Suprapubic skin (tissue), 4 donors: ENCODE measurements at regions not wholly inside any gene's neighbourhood (a gene's known extent, or its start where the extent isn't known, plus 50 kb on each side); places are given as distances from the start of the nearest gene placed in this dataset.

ENCODE experiments used
- DNase-seq, 2 donors: peaks; one replicate each; pipeline ENCODE4 v3.0.0-alpha.2; 2019; ENCODE audit warnings: low spot score in 2 of 2
- H3K27ac ChIP-seq: fragments of 200-600 bp; sonication (generic); one replicate; pipeline ENCODE4 v1.5.1; 2019
- H3K27me3 ChIP-seq: fragments of 200-600 bp; sonication (generic); one replicate; pipeline ENCODE4 v1.5.1; 2019
- H3K36me3 ChIP-seq: fragments of 200-600 bp; sonication (generic); one replicate; pipeline ENCODE4 v1.5.1; 2019
- H3K4me1 ChIP-seq: fragments of 200-600 bp; sonication (generic); one replicate; pipeline ENCODE4 v1.5.1; 2019
- H3K4me3 ChIP-seq: fragments of 200-600 bp; sonication (generic); one replicate; pipeline ENCODE4 v1.5.1; 2019; ENCODE audit warnings: mild to moderate bottlenecking
- H3K9me3 ChIP-seq: fragments of 200-600 bp; sonication (generic); one replicate; pipeline ENCODE4 v1.5.1; 2019
- EP300 ChIP-seq: sonication (generic); formaldehyde crosslinking; IDR thresholded peaks from one replicate; pipeline ENCODE4 v1.6.1; 2017; ENCODE audit warnings: antibody characterized with exemption
- POLR2A ChIP-seq, 2 donors: fragments of 450-650 bp; IDR thresholded peaks; one replicate each; pipeline ENCODE4 v1.6.1; 2017; ENCODE audit warnings: antibody characterized with exemption in 2 of 2, mild to moderate bottlenecking in 2 of 2, moderate library complexity in 2 of 2
- POLR2AphosphoS5 ChIP-seq, 3 donors: sonication (generic); formaldehyde crosslinking; IDR thresholded peaks; one replicate each; pipeline ENCODE4 v1.6.1; 2017; ENCODE audit warnings: antibody characterized with exemption in 3 of 3
- WGBS: methylation state at CpG from one replicate; pipeline ENCODE4 v1.1.5; 2018; 5-methylcytosine and 5-hydroxymethylcytosine counted together
- TF ChIP-seq, protein P1 (sequence below), 2 donors: fragments of 200-600 bp in 1 of 2; fragments of 450-650 bp in 1 of 2; sonication (generic) in 1 of 2; IDR thresholded peaks; one replicate each; pipeline ENCODE4 v1.5.1; 2016 to 2019; ENCODE audit warnings: antibody characterized with exemption in 2 of 2, mild to moderate bottlenecking in 1 of 2, moderate library complexity in 1 of 2

DNA sequence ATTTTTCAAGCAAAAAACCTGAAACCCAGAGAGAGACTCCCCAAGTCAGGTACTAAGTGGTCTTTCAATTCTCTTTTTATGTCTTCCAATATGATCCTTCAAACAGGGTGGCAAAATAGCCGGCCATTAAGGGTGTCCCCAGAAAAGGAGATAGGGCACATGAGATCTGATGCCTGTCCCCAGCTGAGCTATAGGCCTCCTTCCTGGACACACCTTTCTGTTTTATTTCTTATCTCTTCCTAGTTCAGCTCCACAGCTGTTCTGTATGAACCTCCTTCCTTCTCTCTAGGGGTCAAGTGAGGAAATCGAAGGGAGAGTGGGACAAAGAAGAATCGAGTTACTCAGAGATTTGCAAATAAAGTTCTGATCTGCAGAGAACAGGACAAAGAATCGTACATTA, 112.4 kb upstream of the ATP1A1 start:
- Histone ChIP-seq H3K9me3 (no peaks in the 10 kb centered on the region), H3K27ac (no peak overlapping the region), H3K4me1 (peaks cover 20% of the 10 kb centered on the region), H3K4me3 (no peak overlapping the region), H3K27me3 (no peaks in the 10 kb centered on the region), H3K36me3 (no peaks in the 10 kb centered on the region)
- no peak for DNase-seq
- TF ChIP-seq EP300 (no peak), POLR2AphosphoS5 (IDR thresholded peaks at IDR 0.05) (no peak), POLR2A (IDR thresholded peaks at IDR 0.05) (no peak)
- TF ChIP-seq, protein P1, sequence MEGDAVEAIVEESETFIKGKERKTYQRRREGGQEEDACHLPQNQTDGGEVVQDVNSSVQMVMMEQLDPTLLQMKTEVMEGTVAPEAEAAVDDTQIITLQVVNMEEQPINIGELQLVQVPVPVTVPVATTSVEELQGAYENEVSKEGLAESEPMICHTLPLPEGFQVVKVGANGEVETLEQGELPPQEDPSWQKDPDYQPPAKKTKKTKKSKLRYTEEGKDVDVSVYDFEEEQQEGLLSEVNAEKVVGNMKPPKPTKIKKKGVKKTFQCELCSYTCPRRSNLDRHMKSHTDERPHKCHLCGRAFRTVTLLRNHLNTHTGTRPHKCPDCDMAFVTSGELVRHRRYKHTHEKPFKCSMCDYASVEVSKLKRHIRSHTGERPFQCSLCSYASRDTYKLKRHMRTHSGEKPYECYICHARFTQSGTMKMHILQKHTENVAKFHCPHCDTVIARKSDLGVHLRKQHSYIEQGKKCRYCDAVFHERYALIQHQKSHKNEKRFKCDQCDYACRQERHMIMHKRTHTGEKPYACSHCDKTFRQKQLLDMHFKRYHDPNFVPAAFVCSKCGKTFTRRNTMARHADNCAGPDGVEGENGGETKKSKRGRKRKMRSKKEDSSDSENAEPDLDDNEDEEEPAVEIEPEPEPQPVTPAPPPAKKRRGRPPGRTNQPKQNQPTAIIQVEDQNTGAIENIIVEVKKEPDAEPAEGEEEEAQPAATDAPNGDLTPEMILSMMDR (IDR thresholded peaks at IDR 0.05): no peak
- WGBS: 75% methylated on average over 4 of the region's 4 CpGs

DNA sequence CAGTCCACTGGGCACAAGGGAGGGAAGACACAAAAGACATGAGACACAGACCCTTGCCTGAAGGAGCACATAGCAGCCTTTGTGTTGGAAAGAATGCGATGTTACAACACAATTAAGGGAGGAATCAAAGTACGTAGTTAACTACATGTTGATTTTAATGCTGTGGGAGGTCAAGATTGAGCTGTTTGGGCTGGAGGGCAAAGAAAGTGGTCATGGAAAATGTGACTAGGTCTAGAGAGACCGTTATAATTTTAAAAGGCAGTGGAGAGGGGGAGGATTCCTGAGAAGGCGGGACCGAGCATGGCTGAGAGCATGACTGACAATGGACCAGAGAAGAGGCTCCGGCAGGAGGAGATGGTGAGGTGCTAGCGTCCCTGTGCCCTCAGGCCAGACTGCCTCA, 111.8 kb upstream of the ATP1A1 start:
- Histone ChIP-seq H3K9me3 (no peaks in the 10 kb centered on the region), H3K27me3 (no peaks in the 10 kb centered on the region), H3K36me3 (no peaks in the 10 kb centered on the region), H3K27ac (no peak overlapping the region), H3K4me1 (peaks cover 24% of the 10 kb centered on the region), H3K4me3 (no peak overlapping the region)
- 62% methylated on average over 7 of the region's 7 CpGs for WGBS
- TF ChIP-seq POLR2A (IDR thresholded peaks at IDR 0.05): no peak
- TF ChIP-seq EP300: no peak
- no peak for TF ChIP-seq POLR2AphosphoS5 (IDR thresholded peaks at IDR 0.05)
- TF ChIP-seq, protein P1 (IDR thresholded peaks at IDR 0.05): no peak
- no peak for DNase-seq

DNA sequence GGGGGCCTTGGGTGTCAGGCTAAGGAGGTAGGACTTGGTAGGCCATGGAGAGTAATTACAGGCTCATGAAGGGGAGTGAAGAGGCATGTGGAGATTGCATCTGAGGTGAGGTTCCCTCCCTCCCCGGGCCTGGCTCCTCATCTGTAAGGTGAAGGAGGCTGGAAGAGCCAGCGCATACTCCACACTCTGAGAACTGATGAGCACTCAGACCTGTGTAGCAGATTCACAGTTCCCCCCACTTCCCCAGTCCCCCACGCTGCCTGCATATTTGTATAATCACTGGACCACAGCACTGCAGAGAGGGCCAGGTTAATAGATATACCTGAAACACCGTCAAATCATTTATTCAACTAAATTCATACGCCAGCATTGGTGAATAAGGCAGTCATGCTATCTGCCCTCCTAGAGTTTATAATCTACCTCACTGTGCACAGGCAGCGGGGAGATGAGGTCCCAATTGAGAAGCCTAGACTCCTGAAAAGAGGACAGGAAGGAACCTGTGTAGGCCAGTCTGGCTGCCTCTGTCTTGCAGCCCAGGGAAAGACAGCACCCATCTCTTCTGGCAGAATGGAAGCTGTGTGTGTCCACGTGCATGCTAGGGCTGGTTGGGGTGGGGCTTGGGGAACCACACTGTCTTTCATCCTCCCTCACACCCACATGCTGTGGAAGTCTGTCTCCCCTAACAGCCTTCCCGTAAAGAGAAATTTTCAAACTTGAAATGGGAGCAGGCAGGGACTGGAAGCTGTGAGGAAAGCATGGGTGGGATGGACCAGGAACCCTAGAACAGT, 110.6 kb upstream of the ATP1A1 start:
- 48% methylated on average over 8 of the region's 8 CpGs for WGBS
- DNase-seq: no peak
- Histone ChIP-seq H3K4me1 (peaks cover 36% of the 10 kb centered on the region), H3K9me3 (no peaks in the 10 kb centered on the region), H3K36me3 (no peaks in the 10 kb centered on the region), H3K27ac (peak overlapping the region; percentile 41), H3K27me3 (no peaks in the 10 kb centered on the region), H3K4me3 (no peak overlapping the region)
- TF ChIP-seq POLR2AphosphoS5 (IDR thresholded peaks at IDR 0.05) (no peak), EP300 (no peak), POLR2A (IDR thresholded peaks at IDR 0.05) (no peak)
- TF ChIP-seq, protein P1 (IDR thresholded peaks at IDR 0.05): no peak

DNA sequence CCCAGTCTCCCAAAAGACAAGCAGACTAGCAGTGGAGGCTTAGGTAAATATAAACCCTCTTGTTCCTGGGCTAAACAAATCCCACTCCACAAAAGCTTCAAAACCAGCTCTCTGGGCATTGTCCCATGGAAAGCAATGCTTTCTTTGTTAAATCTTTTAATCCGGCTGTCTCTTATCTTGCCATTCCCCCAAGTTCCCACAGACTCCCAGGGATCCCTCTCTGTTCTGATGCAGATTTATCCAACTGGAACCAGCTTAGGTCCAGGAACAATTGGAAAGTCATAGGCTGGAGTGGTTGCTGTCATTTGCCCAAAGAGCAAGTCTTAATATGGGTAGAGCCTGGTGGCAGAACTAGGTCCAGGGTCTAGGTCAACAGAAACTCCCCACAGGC, 110.1 kb upstream of the ATP1A1 start:
- WGBS: 83% methylated on average over 1 of the region's 1 CpG
- Histone ChIP-seq H3K36me3 (no peaks in the 10 kb centered on the region), H3K27ac (peak overlapping the region; percentile 41), H3K4me3 (no peak overlapping the region), H3K9me3 (no peaks in the 10 kb centered on the region), H3K4me1 (peaks cover 42% of the 10 kb centered on the region), H3K27me3 (no peaks in the 10 kb centered on the region)
- DNase-seq: no peak
- TF ChIP-seq POLR2AphosphoS5 (IDR thresholded peaks at IDR 0.05): no peak
- TF ChIP-seq POLR2A (IDR thresholded peaks at IDR 0.05): no peak
- TF ChIP-seq EP300: no peak
- TF ChIP-seq, protein P1 (IDR thresholded peaks at IDR 0.05): no peak

DNA sequence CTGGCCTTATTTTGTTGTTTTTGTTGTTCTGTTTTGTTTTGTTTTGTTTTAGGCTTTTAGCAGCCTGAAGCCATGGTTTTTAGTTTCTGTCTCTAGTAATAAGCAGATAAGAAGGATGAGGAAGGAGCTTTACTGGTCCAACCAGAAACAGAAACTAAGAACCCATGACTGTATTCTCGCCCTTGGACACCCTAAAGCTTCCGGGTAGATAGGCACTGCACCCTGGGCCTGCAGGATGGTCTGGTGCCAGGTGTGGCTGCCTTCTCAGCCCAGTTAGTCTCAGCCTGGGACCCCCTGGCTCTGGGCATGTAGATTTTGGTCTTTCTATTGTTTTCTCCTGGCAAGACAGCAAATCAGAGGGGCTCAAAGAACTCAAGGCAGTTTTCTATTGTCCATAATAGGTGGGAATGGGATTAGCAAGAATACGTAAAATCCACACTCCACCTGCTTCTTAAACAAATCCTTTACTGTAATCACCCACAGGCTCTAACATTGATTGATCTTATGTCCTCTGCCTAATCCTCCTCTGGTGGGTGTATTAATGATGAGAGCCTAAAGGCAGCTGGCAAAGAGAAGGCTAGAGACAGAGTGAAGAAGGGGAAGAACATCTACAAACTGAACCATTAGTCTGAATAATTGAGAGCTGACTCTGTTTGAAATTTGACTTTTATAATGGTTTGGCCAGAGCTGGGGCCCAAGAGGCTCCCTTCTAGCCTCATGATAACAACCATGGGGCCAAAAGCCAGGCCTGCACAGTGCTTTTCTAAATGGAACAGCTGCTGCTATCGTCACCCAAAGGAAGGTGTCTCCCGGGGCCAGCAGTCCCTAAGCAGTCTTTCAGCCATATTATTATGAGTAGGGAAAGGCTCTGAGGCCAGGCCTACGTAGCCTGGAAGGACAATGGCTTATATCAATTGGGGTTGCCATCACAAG, 106.8 kb upstream of the ATP1A1 start:
- Histone ChIP-seq H3K9me3 (no peaks in the 10 kb centered on the region), H3K27me3 (no peaks in the 10 kb centered on the region), H3K4me1 (peaks cover 47% of the 10 kb centered on the region), H3K36me3 (no peaks in the 10 kb centered on the region), H3K4me3 (no peak overlapping the region), H3K27ac (peak overlapping the region; percentile 60)
- DNase-seq: no peak
- TF ChIP-seq EP300: no peak
- TF ChIP-seq, protein P1 (IDR thresholded peaks at IDR 0.05): no peak
- TF ChIP-seq POLR2A (IDR thresholded peaks at IDR 0.05): no peak
- no peak for TF ChIP-seq POLR2AphosphoS5 (IDR thresholded peaks at IDR 0.05)
- WGBS: 78% methylated on average over 6 of the region's 6 CpGs
